Left forelimb (tissue), 1 donor: ENCODE measurements at regions not wholly inside any gene's neighbourhood (a gene's known extent, or its start where the extent isn't known, plus 50 kb on each side); places are given as distances from the start of the nearest gene placed in this dataset.

Source experiments
- DNase-seq: peaks from one replicate; pipeline ENCODE4 v3.0.0-alpha.2; 2018; ENCODE audit warnings: low spot score

GRCh38 chr6:141677598-141678211 lies 455.0 kb upstream of the GJE1 start:
- no peak for DNase-seq

- no peak for DNase-seq
Measured at GRCh38 chr6:141675957-141676356, 456.8 kb upstream of the GJE1 start.

- no peak for DNase-seq
Measured at GRCh38 chr6:141669141-141669540, 463.6 kb upstream of the GJE1 start.

- no peak for DNase-seq
Measured at GRCh38 chr6:141667580-141668309, 465.0 kb upstream of the GJE1 start.

- no peak for DNase-seq
Measured at GRCh38 chr6:141666187-141666586, 466.5 kb upstream of the GJE1 start.

GRCh38 chr6:141664744-141665143 lies 468.0 kb upstream of the GJE1 start:
- DNase-seq = no peak

GRCh38 chr6:141659582-141659981 lies 473.1 kb upstream of the GJE1 start:
- no peak for DNase-seq

GRCh38 chr6:141658696-141659095 lies 474.0 kb upstream of the GJE1 start:
- no peak for DNase-seq

GRCh38 chr6:141657812-141658211 lies 474.9 kb upstream of the GJE1 start:
- no peak for DNase-seq

- no peak for DNase-seq
Measured at GRCh38 chr6:141653590-141653989, 479.1 kb upstream of the GJE1 start.

- DNase-seq = no peak
Measured at GRCh38 chr6:141641951-141642350, 490.8 kb upstream of the GJE1 start.

GRCh38 chr6:141641406-141641805 lies 491.3 kb upstream of the GJE1 start:
- no peak for DNase-seq

GRCh38 chr6:141635621-141636020 lies 497.1 kb upstream of the GJE1 start:
- no peak for DNase-seq

- no peak for DNase-seq
Measured at GRCh38 chr6:141634269-141634668, 498.5 kb upstream of the GJE1 start.

GRCh38 chr6:141624301-141624700 lies 508.4 kb upstream of the GJE1 start:
- DNase-seq = no peak

GRCh38 chr6:141618180-141618581 lies 514.5 kb upstream of the GJE1 start:
- no peak for DNase-seq

- no peak for DNase-seq
Measured at GRCh38 chr6:141610741-141611140, 522.0 kb upstream of the GJE1 start.

- no peak for DNase-seq
Measured at GRCh38 chr6:141607956-141608355, 524.8 kb upstream of the GJE1 start.

- DNase-seq = no peak
Measured at GRCh38 chr6:141598487-141598886, 534.2 kb upstream of the GJE1 start.

- DNase-seq = no peak
Measured at GRCh38 chr6:141594874-141595273, 537.9 kb upstream of the GJE1 start.

- DNase-seq = no peak
Measured at GRCh38 chr6:141593311-141593710, 539.4 kb upstream of the GJE1 start.

- no peak for DNase-seq
Measured at GRCh38 chr6:141587482-141588266, 545.1 kb upstream of the GJE1 start.

- DNase-seq = no peak
Measured at GRCh38 chr6:141580988-141581552, 551.7 kb upstream of the GJE1 start.
